ENCODE measurements at regions not wholly inside any gene's neighbourhood (a gene's known extent, or its start where the extent isn't known, plus 50 kb on each side); places are given as distances from the start of the nearest gene placed in this dataset.

DNA sequence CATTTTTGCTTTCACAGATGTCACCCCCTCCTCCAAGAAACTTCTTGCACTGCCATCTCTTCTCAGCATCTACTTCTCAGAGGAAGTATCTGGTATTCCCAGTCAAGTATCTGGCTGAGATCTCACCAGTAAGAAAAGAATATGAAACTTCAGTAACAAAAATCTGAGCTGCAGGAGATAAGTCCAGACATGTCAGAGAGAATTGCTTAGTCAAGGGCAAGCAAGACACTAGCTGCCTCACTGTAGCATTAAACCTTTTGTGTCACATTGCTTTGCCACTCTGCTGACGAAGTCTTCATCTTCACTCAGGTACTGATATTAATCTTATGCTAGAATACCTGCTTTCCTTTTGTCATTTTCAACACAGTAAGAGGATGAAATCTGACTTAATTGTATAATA, 70.6 kb upstream of the ZC3H12C start:
- no peak for DNase-seq (ENCODE audit: low read depth, low spot score)

DNA sequence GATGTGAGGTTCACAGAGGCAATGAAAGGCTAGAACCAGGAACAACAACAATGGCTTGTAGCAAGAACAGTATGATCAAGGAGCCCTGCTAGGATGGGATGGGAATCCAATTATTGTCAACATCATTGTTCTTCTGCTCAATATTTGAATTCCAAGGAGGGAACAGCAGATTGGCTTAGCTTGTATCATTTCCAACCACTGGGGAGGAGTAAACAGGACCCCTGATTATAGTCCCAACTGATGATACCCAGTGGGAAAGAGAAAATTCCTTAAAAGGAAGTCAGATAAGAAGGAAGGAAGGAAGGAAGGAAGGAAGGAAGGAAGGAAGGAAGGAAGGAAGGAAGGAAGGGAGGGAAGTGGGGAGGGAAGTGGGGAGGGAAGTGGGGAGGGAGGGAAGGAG, 69.5 kb upstream of the ZC3H12C start:
- DNase-seq (ENCODE audit: low read depth, low spot score): no peak

DNA sequence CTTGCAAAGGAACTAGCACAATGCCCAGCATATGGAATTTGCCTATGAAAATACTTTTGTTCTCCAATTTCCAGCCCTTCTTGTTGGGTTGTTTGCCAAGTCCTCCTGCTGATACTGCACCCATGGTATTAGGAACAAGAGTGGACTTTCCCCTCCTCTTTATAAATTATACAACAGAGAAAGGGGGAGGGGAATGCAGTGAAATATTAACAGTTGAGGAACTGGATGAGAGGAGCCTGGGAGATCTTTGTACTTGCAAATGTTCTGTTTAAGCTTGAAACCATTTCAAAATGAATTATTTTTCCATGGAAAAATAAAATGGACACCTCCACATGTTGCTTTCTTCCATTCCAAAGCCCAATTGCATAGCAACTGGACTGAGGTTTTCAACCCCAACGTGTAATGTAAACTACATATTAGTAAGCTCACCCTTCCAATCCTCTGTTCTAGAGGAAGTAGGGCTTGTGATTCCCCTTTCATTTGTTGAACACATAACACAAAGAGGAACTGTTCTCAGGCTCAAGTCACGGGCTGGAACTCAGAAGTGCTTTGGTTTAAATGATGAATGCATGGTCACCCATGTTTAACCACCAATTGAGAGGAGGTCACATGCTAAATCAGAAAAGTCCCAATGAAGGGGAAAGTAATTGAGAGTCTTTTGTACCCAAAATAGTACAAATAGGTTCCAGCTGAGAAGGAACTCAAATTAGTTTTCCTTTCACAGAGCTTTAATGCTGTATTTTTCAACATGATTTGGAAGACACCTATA, 66.2 kb upstream of the ZC3H12C start:
- no peak for DNase-seq (ENCODE audit: low read depth, low spot score)

DNA sequence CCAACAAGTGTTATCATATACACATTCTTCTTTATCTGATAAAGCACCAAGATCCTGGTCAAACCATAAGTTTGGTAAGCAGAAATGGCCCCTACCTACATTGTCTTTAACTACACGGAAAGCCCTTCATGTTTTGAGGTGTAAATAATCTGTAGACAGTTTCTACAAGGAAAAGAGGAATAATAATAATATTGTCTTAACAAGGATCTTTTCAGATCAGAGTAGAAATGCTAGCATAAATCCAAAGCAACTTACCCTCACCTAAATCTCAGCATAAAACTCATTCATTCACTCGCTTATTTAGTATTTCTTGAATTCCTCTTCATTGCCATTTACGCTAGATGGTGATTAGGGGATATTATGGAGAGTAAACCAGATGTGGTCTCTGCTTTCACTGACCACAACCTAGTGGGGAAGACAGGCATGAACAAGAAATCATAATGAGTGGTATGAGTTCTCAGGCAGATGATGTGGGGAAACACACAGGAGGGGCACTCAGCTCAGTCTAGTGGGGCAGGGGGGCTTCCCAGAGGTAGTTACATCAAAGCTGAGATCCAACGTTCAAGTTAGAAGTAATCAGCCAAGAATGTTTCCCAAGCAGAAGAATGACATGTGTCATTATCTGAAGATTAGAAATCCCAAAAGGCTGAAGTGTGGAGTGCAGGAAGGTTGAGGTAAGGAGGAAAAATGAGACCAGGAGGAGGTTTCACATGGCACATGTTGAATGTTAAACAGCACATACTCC, 65.4 kb upstream of the ZC3H12C start:
- DNase-seq (ENCODE audit: low read depth, low spot score): no peak

DNA sequence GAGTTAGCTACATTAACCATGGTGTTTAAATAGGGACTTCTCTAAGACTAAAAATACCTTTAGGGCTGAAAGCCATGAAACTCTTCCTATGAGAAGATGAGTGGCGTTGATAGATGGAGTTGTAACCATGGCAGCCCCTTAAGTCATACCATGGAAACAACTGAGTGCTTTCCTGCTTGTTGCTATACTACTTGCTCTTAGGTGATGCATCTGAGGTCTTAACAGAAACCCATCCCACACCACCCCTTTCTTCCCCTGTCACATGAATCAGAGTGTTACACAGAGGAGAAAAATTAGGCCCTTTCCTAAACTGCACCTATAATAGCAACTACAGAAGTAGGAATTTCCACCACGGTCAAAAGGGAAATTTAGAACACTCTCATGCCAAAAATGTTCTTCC, 64.3 kb upstream of the ZC3H12C start:
- no peak for DNase-seq (ENCODE audit: low read depth, low spot score)

DNA sequence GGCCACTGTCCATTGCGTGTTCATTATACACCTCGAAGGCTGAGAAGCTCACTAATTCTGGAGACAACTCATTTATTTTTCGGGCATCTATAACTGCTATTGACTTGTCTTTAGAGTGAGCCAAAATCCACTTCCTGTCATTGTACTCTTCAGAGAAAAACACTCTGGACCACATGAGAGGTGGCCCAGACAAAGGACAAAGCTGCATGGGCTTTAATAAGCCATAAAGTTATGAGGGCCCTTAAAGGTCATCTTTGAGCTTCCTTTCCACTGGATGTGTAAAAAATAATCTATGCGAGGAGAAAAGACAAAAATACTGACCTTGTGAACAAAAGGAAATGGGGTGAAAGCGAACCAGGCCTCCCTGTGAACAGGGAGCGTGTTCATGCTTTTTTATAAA, 63.5 kb upstream of the ZC3H12C start:
- no peak for DNase-seq (ENCODE audit: low read depth, low spot score)

DNA sequence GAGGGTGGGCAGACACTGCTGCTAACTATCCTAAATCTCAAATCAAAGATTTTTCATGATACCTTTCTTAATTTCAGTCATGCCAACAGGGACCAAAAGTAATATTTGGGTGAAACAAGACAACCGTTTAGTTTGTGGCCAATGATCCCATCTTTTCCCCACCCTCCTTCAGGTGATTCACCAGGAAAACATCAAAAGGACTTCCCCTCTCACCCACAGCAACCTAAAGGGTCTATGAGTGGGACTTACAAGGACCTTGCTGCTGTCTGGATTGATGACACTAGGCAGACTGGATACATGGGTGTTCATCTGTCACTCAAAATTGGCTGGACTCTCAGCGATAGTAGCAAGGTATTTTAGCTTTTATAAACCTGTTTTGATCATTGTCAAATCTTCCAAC, 62.0 kb upstream of the ZC3H12C start:
- DNase-seq (ENCODE audit: low read depth, low spot score): no peak

DNA sequence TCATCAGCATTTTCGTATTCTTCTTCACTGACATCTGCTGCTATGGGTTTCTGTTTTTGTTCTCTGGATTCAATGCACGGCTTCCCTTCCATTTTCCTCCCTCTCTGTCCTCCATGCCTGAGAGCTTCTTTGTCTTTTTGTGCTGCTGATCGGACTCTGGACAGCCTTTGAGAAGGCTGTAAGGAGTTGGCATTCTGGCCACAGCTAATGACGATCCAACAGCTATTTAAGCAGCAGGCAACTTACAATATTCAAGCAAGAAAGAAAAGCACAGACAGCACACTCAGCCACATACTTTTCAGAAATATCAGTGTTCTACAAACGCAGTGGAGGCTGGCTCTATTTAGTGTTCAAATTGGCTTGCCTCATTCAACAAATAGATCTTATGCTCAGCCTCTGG, 60.9 kb upstream of the ZC3H12C start:
- no peak for DNase-seq (ENCODE audit: low read depth, low spot score)

DNA sequence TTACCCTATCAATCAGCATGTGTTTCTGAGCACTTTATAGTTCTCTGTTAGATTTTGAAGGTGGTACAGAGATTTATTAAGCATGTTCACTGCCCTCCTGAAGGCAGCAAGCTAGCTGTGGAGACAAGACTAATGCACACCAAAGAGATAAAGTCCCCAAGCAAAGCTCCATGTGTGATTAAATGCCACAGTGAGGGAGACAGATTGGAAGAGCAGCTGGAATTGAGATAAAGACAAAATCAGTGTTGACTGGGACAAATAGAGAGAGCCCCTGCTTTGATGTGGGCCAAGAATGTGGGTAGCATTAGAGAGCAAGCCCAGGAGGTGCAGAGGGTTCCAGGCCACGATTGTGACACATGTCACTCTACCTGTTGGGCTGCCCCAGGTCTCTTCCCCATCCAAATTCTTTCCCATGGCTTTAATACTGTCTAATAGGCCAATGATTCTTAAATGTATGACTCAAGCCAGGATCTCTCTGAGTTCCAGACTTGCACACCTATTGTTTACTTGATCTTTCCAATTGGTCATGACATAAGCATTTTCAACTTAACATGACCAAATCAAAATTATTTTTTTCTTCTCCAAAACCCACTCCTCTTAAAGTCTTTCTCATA, 60.1 kb upstream of the ZC3H12C start:
- DNase-seq (ENCODE audit: low read depth, low spot score): no peak

DNA sequence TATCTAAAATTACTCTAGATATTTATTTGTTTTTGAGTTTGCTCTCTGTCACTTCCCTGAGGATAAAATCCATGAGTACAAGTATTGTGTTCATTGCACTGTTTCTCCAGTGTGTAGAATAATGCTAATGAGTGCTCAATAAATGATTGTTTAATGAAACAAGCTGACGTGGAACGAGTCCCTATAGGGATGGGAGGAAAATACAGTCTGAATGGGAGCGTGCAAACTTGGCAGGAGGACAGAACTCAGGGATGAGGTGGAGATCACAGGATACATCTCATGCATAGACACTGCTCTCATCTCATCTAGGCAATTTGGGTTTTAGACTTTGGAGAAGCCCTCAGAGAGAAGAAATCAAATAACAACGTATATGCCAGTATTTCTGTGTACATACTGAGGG, 58.4 kb upstream of the ZC3H12C start:
- no peak for DNase-seq (ENCODE audit: low read depth, low spot score)

DNA sequence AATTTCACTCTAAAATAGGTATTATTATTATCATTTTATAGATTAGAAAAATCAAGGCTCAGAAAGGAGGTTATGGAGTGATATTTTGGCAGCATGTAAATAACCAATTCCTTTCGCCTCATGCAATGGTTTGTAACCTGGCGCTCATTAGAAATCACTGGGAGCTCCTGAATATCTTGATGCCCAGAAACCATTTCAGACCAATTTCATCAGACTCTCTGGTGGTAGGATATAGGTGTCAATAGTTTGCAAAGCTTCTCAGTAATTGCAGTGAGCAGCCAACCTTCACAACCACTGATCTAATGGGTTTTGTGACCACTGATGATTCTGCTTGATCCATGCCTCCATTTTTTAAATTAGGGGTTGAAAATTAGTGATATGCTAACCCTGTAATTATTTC, 57.8 kb upstream of the ZC3H12C start:
- DNase-seq (ENCODE audit: low read depth, low spot score): no peak

DNA sequence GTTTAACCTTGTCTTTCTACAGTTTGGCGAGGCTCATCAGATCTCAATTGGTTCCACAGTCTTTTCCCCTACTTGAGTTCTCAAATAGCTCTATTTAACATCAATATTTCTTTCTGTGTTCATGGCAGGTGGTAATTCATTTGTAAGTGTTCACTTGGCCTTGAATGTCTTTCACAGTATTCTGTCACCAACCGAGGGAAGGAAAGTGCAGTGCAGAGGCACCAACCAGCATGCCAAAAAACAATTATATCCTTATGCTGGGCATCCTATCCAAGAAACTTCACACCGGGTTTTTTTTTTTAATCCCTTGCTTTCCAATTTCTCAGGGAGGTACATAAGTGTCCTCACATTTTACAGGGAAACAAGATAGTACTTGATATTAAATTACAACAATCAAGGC, 55.0 kb upstream of the ZC3H12C start:
- DNase-seq (ENCODE audit: low read depth, low spot score): no peak
